Vagina (tissue), 2 donors: ENCODE measurements at regions not wholly inside any gene's neighbourhood (a gene's known extent, or its start where the extent isn't known, plus 50 kb on each side); places are given as distances from the start of the nearest gene placed in this dataset.

Experiments
- DNase-seq, 2 donors: peaks; one replicate each; pipeline ENCODE4 v3.0.0-alpha.2; 2017; ENCODE audit errors: extremely low spot score in 2 of 2
- H3K27ac ChIP-seq: fragments of 200-600 bp; sonication (generic); one replicate; pipeline ENCODE4 v1.5.1; 2019
- H3K27me3 ChIP-seq: fragments of 200-600 bp; sonication (generic); one replicate; pipeline ENCODE4 v1.5.1; 2019
- H3K36me3 ChIP-seq, 2 donors: fragments of 200-600 bp; sonication (generic); one replicate each; pipeline ENCODE4 v1.5.1; 2017 to 2019
- H3K4me1 ChIP-seq: fragments of 200-600 bp; sonication (generic); one replicate; pipeline ENCODE4 v1.5.1; 2019
- H3K4me3 ChIP-seq, 2 donors: fragments of 200-600 bp; sonication (generic); 1 replicate in 1 of 2; 2 replicates in 1 of 2; pipeline ENCODE4 v1.5.1; 2016 to 2019
- H3K9me3 ChIP-seq: fragments of 200-600 bp; sonication (generic); one replicate; pipeline ENCODE4 v1.5.1; 2019
- CTCF ChIP-seq, 3 experiments: fragments of 450-650 bp in 2 of 3; fragments of 200-600 bp in 1 of 3; sonication (generic) in 1 of 3; IDR thresholded peaks; one replicate each; pipeline ENCODE4 v1.5.1; 2017 to 2019; ENCODE audit warnings: antibody characterized with exemption in 3 of 3, mild to moderate bottlenecking in 2 of 3, moderate library complexity in 2 of 3
- POLR2A ChIP-seq, 2 donors: fragments of 450-650 bp; IDR thresholded peaks; one replicate each; pipeline ENCODE4 v1.6.1; 2017; ENCODE audit warnings: antibody characterized with exemption in 2 of 2, mild to moderate bottlenecking in 2 of 2, moderate library complexity in 2 of 2
- POLR2AphosphoS5 ChIP-seq, 2 donors: sonication (generic); formaldehyde crosslinking; IDR thresholded peaks; one replicate each; pipeline ENCODE4 v1.9.0; 2017; ENCODE audit warnings: antibody characterized with exemption in 2 of 2, mild to moderate bottlenecking in 2 of 2, low read depth in 1 of 2; ENCODE audit not compliant: insufficient read depth in 1 of 2
- intact Hi-C: fragments of 100-400 bp; cut with DNase I; formaldehyde crosslinking; loops from one replicate; pipeline ENCODE4 v1.15.1; 2023

GRCh38 chr16:59773330-59773729, 1039.2 kb upstream of the GOT2 start:
- Histone ChIP-seq H3K27me3 (no peaks in the 10 kb centered on the region), H3K4me1 (no peaks in the 10 kb centered on the region), H3K27ac (no peak overlapping the region), H3K9me3 (no peaks in the 10 kb centered on the region), H3K36me3 (no peaks in the 10 kb centered on the region), H3K4me3 (no peak overlapping the region)
- DNase-seq = no peak
- TF ChIP-seq POLR2AphosphoS5 (IDR thresholded peaks at IDR 0.05; ENCODE audit: insufficient read depth in 1 of 2, low read depth in 1 of 2) = no peak
- no peak for TF ChIP-seq CTCF (IDR thresholded peaks at IDR 0.05)
- no peak for TF ChIP-seq POLR2A (IDR thresholded peaks at IDR 0.05)
- intact Hi-C loops = loop anchor here (10.0 kb wide), 1 partner anchor 1911 kb away; no protein-coding TSS in a partner anchor

- DNase-seq = no peak
- TF ChIP-seq POLR2AphosphoS5 (IDR thresholded peaks at IDR 0.05; ENCODE audit: insufficient read depth in 1 of 2, low read depth in 1 of 2) (no peak), POLR2A (IDR thresholded peaks at IDR 0.05) (no peak), CTCF (IDR thresholded peaks at IDR 0.05) (no peak)
- no peaks in the 10 kb centered on the region for H3K27me3 ChIP-seq
- no peak overlapping the region for H3K27ac ChIP-seq
- intact Hi-C loops = no loop called here
- H3K4me3 ChIP-seq = no peak overlapping the region
- H3K9me3 ChIP-seq = no peaks in the 10 kb centered on the region
- no peaks in the 10 kb centered on the region for H3K36me3 ChIP-seq
- H3K4me1 ChIP-seq = no peaks in the 10 kb centered on the region
Observed at GRCh38 chr16:59759296-59759695, 1025.2 kb upstream of the GOT2 start.

GRCh38 chr16:59758848-59759247, 1024.7 kb upstream of the GOT2 start:
- Histone ChIP-seq H3K27ac (no peak overlapping the region), H3K36me3 (no peaks in the 10 kb centered on the region), H3K4me1 (no peaks in the 10 kb centered on the region), H3K9me3 (no peaks in the 10 kb centered on the region), H3K27me3 (no peaks in the 10 kb centered on the region), H3K4me3 (no peak overlapping the region)
- intact Hi-C loops = no loop called here
- DNase-seq = no peak
- no peak for TF ChIP-seq POLR2A (IDR thresholded peaks at IDR 0.05)
- TF ChIP-seq CTCF (IDR thresholded peaks at IDR 0.05) = no peak
- TF ChIP-seq POLR2AphosphoS5 (IDR thresholded peaks at IDR 0.05; ENCODE audit: insufficient read depth in 1 of 2, low read depth in 1 of 2) = no peak

- Histone ChIP-seq H3K4me3 (no peak overlapping the region), H3K9me3 (no peaks in the 10 kb centered on the region), H3K27ac (no peak overlapping the region), H3K27me3 (no peaks in the 10 kb centered on the region), H3K4me1 (no peaks in the 10 kb centered on the region), H3K36me3 (no peaks in the 10 kb centered on the region)
- TF ChIP-seq CTCF (IDR thresholded peaks at IDR 0.05) (no peak), POLR2AphosphoS5 (IDR thresholded peaks at IDR 0.05; ENCODE audit: insufficient read depth in 1 of 2, low read depth in 1 of 2) (no peak), POLR2A (IDR thresholded peaks at IDR 0.05) (no peak)
- no peak for DNase-seq
- intact Hi-C loops = no loop called here
Observed at GRCh38 chr16:59754854-59755253, 1020.7 kb upstream of the GOT2 start.

GRCh38 chr16:59749662-59750336, 1015.7 kb upstream of the GOT2 start:
- Histone ChIP-seq H3K4me1 (no peaks in the 10 kb centered on the region), H3K36me3 (no peaks in the 10 kb centered on the region), H3K27ac (no peak overlapping the region), H3K27me3 (no peaks in the 10 kb centered on the region), H3K9me3 (no peaks in the 10 kb centered on the region), H3K4me3 (no peak overlapping the region)
- DNase-seq = no peak
- intact Hi-C loops = no loop called here
- no peak for TF ChIP-seq POLR2AphosphoS5 (IDR thresholded peaks at IDR 0.05; ENCODE audit: insufficient read depth in 1 of 2, low read depth in 1 of 2)
- TF ChIP-seq POLR2A (IDR thresholded peaks at IDR 0.05) = no peak
- no peak for TF ChIP-seq CTCF (IDR thresholded peaks at IDR 0.05)
